ENCODE measurements at regions not wholly inside any gene's neighbourhood (a gene's known extent, or its start where the extent isn't known, plus 50 kb on each side); places are given as distances from the start of the nearest gene placed in this dataset.

GRCh38 chr22:47367993-47368945 lies 605.8 kb downstream of the TBC1D22A start:
- no peak for DNase-seq
- H3K4me2 ChIP-seq (ENCODE audit: unreplicated experiment): no peak overlapping the region

GRCh38 chr22:47367107-47367690 lies 604.7 kb downstream of the TBC1D22A start:
- H3K4me2 ChIP-seq (ENCODE audit: unreplicated experiment): no peak overlapping the region
- 28% methylated on average over 6 to 7 of the region's 7 CpGs for WGBS, 2 experiments (ENCODE audit: low coverage in 1 of 2, low lambda C conversion rate in 2 of 2, missing lambda C conversion rate in 2 of 2)
- in situ Hi-C loops (cut with MboI): no loop called here

More at GRCh38 chr22:47367993-47368945, 605.8 kb downstream of the TBC1D22A start:
- in situ Hi-C loops (cut with MboI): no loop called here
- Histone ChIP-seq H3K9me3 (ENCODE audit: low read depth) (no peaks in the 10 kb centered on the region), H3K36me3 (ENCODE audit: low read depth) (no peaks in the 10 kb centered on the region), H3F3A (ENCODE audit: insufficient read depth) (no peaks in the 10 kb centered on the region), H3K9ac (no peak overlapping the region), H2AFZ (no peak overlapping the region), H4K20me1 (ENCODE audit: insufficient read depth) (no peaks in the 10 kb centered on the region), H3K4me1 (ENCODE audit: insufficient read depth) (no peaks in the 10 kb centered on the region), H3K4me3 (no peak overlapping the region), H3K27me3 (replicated peaks; ENCODE audit: insufficient read depth) (no peaks in the 10 kb centered on the region; the same call in 1 of the 2 replicates), H3K27ac (no peak overlapping the region), H3K79me2 (ENCODE audit: insufficient read depth) (no peaks in the 10 kb centered on the region), H3K9me2 (ENCODE audit: insufficient read depth) (no peaks in the 10 kb centered on the region)
- WGBS, 2 experiments (ENCODE audit: low coverage in 1 of 2, low lambda C conversion rate in 2 of 2, missing lambda C conversion rate in 2 of 2): 43 to 45% methylated on average over 21 of the region's 21 CpGs
- no peak for TF ChIP-seq EZH2 (IDR thresholded peaks at IDR 0.05; ENCODE audit: insufficient read depth, poor library complexity, severe bottlenecking)
- no peak for TF ChIP-seq EZH2phosphoT487 (IDR thresholded peaks at IDR 0.05; ENCODE audit: insufficient read depth, low read depth)

DNA sequence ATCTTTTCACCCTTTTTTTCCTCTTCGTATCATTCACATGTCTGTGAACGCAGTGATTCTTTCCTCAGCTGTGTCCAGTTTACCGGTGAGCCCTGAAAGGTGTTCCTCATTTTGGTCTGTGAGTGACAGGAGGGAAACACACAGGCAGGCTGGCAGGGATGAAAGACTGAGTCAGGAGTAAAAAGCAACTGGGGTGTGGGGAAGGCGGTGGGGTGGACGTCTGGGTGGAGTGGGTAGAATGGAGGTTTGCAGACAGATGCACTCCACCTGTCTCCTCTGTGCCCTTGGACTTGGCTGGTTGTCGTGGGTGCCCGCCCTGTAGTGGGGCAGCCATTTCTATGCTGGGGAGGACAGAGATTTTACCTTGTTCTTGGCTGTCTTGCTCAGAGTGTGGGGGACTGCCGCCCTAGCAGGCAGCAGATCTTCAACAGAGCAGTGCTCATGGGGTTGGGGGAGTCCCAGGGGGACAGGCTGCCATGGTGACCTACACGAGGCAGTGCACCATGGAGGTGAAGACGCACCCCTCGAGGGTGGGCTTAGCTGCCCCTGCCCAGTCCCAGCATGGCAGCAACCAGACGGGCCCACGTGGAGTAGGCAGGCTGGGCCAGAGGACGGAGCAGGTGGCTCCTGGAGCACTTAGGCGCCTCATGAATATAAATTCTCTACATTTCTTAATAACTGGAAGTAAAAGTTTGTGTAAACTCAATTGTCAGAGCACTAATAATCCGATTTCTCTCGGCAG lies 603.7 kb downstream of the TBC1D22A start:
- Histone ChIP-seq H4K20me1 (ENCODE audit: insufficient read depth) (no peaks in the 10 kb centered on the region), H3K36me3 (ENCODE audit: low read depth) (no peaks in the 10 kb centered on the region), H3K27ac (no peak overlapping the region), H3K27me3 (replicated peaks; ENCODE audit: insufficient read depth) (no peaks in the 10 kb centered on the region; the same call in 1 of the 2 replicates), H3K9me2 (ENCODE audit: insufficient read depth) (no peaks in the 10 kb centered on the region), H3K4me2 (ENCODE audit: unreplicated experiment) (no peak overlapping the region), H3K9ac (no peak overlapping the region), H3K4me3 (no peak overlapping the region), H3K4me1 (ENCODE audit: insufficient read depth) (no peaks in the 10 kb centered on the region), H3K79me2 (ENCODE audit: insufficient read depth) (no peaks in the 10 kb centered on the region), H3F3A (ENCODE audit: insufficient read depth) (no peaks in the 10 kb centered on the region), H3K9me3 (ENCODE audit: low read depth) (no peaks in the 10 kb centered on the region), H2AFZ (no peak overlapping the region)
- 25 to 29% methylated on average over 17 of the region's 17 CpGs for WGBS, 2 experiments (ENCODE audit: low coverage in 1 of 2, low lambda C conversion rate in 2 of 2, missing lambda C conversion rate in 2 of 2)
- in situ Hi-C loops (cut with MboI): no loop called here
- TF ChIP-seq EZH2phosphoT487 (IDR thresholded peaks at IDR 0.05; ENCODE audit: insufficient read depth, low read depth) (no peak), EZH2 (IDR thresholded peaks at IDR 0.05; ENCODE audit: insufficient read depth, poor library complexity, severe bottlenecking) (no peak)
- DNase-seq: no peak

More at GRCh38 chr22:47367107-47367690, 604.7 kb downstream of the TBC1D22A start:
- Histone ChIP-seq H4K20me1 (ENCODE audit: insufficient read depth) (no peaks in the 10 kb centered on the region), H3K4me3 (no peak overlapping the region), H3F3A (ENCODE audit: insufficient read depth) (no peaks in the 10 kb centered on the region), H2AFZ (no peak overlapping the region), H3K9me3 (ENCODE audit: low read depth) (no peaks in the 10 kb centered on the region), H3K27me3 (replicated peaks; ENCODE audit: insufficient read depth) (no peaks in the 10 kb centered on the region; the same call in 1 of the 2 replicates), H3K27ac (no peak overlapping the region), H3K36me3 (ENCODE audit: low read depth) (no peaks in the 10 kb centered on the region), H3K9me2 (ENCODE audit: insufficient read depth) (no peaks in the 10 kb centered on the region), H3K4me1 (ENCODE audit: insufficient read depth) (no peaks in the 10 kb centered on the region), H3K79me2 (ENCODE audit: insufficient read depth) (no peaks in the 10 kb centered on the region), H3K9ac (no peak overlapping the region)
- DNase-seq: no peak
- TF ChIP-seq EZH2 (IDR thresholded peaks at IDR 0.05; ENCODE audit: insufficient read depth, poor library complexity, severe bottlenecking) (no peak), EZH2phosphoT487 (IDR thresholded peaks at IDR 0.05; ENCODE audit: insufficient read depth, low read depth) (no peak)

- Histone ChIP-seq H2AFZ (no peak overlapping the region), H3K27me3 (replicated peaks; ENCODE audit: insufficient read depth) (0 out of 2 replicates have a peak, but pooled peaks cover 4% of the 10 kb centered on the region), H3F3A (ENCODE audit: insufficient read depth) (no peaks in the 10 kb centered on the region), H3K4me1 (ENCODE audit: insufficient read depth) (no peaks in the 10 kb centered on the region), H3K9me3 (ENCODE audit: low read depth) (no peaks in the 10 kb centered on the region), H3K9me2 (ENCODE audit: insufficient read depth) (no peaks in the 10 kb centered on the region), H3K4me3 (no peak overlapping the region), H3K79me2 (ENCODE audit: insufficient read depth) (no peaks in the 10 kb centered on the region), H3K27ac (no peak overlapping the region), H3K4me2 (ENCODE audit: unreplicated experiment) (no peak overlapping the region), H3K9ac (no peak overlapping the region), H3K36me3 (ENCODE audit: low read depth) (no peaks in the 10 kb centered on the region), H4K20me1 (ENCODE audit: insufficient read depth) (no peaks in the 10 kb centered on the region)
- WGBS, 2 experiments (ENCODE audit: low coverage in 1 of 2, low lambda C conversion rate in 2 of 2, missing lambda C conversion rate in 2 of 2): 55 to 60% methylated on average over 3 of the region's 3 CpGs
- no peak for DNase-seq
- in situ Hi-C loops (cut with MboI): no loop called here
- TF ChIP-seq EZH2 (IDR thresholded peaks at IDR 0.05; ENCODE audit: insufficient read depth, poor library complexity, severe bottlenecking): no peak
- TF ChIP-seq EZH2phosphoT487 (IDR thresholded peaks at IDR 0.05; ENCODE audit: insufficient read depth, low read depth): no peak
Measured at GRCh38 chr22:47361247-47361646, 598.8 kb downstream of the TBC1D22A start.
